Neural crest cell (in vitro differentiated cells): ENCODE measurements at regions not wholly inside any gene's neighbourhood (a gene's known extent, or its start where the extent isn't known, plus 50 kb on each side); places are given as distances from the start of the nearest gene placed in this dataset.

Source experiments
- DNase-seq: peaks from one replicate; pipeline ENCODE4 v3.0.0; 2021; ENCODE audit warnings: low read depth, mixed read lengths, low spot score
- H3K27ac Mint-ChIP-seq: one replicate; pipeline ENCODE4 v1.8.0; 2021; ENCODE audit warnings: mild to moderate bottlenecking, mixed read lengths; ENCODE audit not compliant: unreplicated experiment
- H3K27me3 Mint-ChIP-seq: 2 replicates; pipeline ENCODE4 v1.8.0; 2021; ENCODE audit warnings: low read depth, mild to moderate bottlenecking, mixed read lengths
- H3K36me3 Mint-ChIP-seq: 2 replicates; pipeline ENCODE4 v1.8.0; 2021; ENCODE audit warnings: low read depth, mild to moderate bottlenecking, mixed read lengths
- H3K4me1 Mint-ChIP-seq: 2 replicates; pipeline ENCODE4 v1.8.0; 2021; ENCODE audit warnings: mixed read lengths
- H3K4me3 Mint-ChIP-seq: one replicate; pipeline ENCODE4 v1.8.0; 2021; ENCODE audit warnings: mild to moderate bottlenecking, mixed read lengths
- H3K9me3 Mint-ChIP-seq: 2 replicates; pipeline ENCODE4 v1.8.0; 2021; ENCODE audit warnings: mixed read lengths
- CTCF ChIP-seq: fragments of 200-600 bp; sonication (generic); conservative IDR thresholded peaks from 2 replicates; pipeline ENCODE4 v1.5.0; 2021; ENCODE audit warnings: antibody characterized with exemption, mild to moderate bottlenecking

GRCh38 chr2:82301506-82301905 lies 1997.0 kb upstream of the LRRTM1 start:
- Mint-ChIP-seq H3K4me3 (no peak overlapping the region), H3K27ac (no peak overlapping the region), H3K4me1 (no peaks in the 10 kb centered on the region), H3K36me3 (no peaks in the 10 kb centered on the region), H3K27me3 (no peaks in the 10 kb centered on the region), H3K9me3 (peaks cover 5% of the 10 kb centered on the region)
- no peak for DNase-seq
- no peak for TF ChIP-seq CTCF

- Mint-ChIP-seq H3K27me3 (no peaks in the 10 kb centered on the region), H3K4me3 (no peak overlapping the region), H3K27ac (no peak overlapping the region), H3K36me3 (no peaks in the 10 kb centered on the region), H3K4me1 (no peaks in the 10 kb centered on the region), H3K9me3 (peaks cover 3% of the 10 kb centered on the region)
- DNase-seq: no peak
- no peak for TF ChIP-seq CTCF
Observed at GRCh38 chr2:82289446-82289845, 1984.9 kb upstream of the LRRTM1 start.

- Mint-ChIP-seq H3K9me3 (no peaks in the 10 kb centered on the region), H3K27me3 (no peaks in the 10 kb centered on the region), H3K4me1 (no peaks in the 10 kb centered on the region), H3K4me3 (no peak overlapping the region), H3K27ac (no peak overlapping the region), H3K36me3 (no peaks in the 10 kb centered on the region)
- no peak for TF ChIP-seq CTCF
- DNase-seq: no peak
Observed at GRCh38 chr2:82283075-82283474, 1978.5 kb upstream of the LRRTM1 start.

GRCh38 chr2:82282111-82282882 lies 1977.7 kb upstream of the LRRTM1 start:
- peak overlapping the region; percentile 38 for H3K27ac Mint-ChIP-seq
- peak; percentile 36 for TF ChIP-seq CTCF
- no peaks in the 10 kb centered on the region for H3K27me3 Mint-ChIP-seq
- H3K36me3 Mint-ChIP-seq: no peaks in the 10 kb centered on the region
- H3K4me3 Mint-ChIP-seq: no peak overlapping the region
- H3K4me1 Mint-ChIP-seq: no peaks in the 10 kb centered on the region
- DNase-seq: no peak
- no peaks in the 10 kb centered on the region for H3K9me3 Mint-ChIP-seq

GRCh38 chr2:82279367-82279766 lies 1974.8 kb upstream of the LRRTM1 start:
- Mint-ChIP-seq H3K27me3 (no peaks in the 10 kb centered on the region), H3K4me3 (no peak overlapping the region), H3K27ac (no peak overlapping the region), H3K9me3 (peaks cover 3% of the 10 kb centered on the region), H3K36me3 (no peaks in the 10 kb centered on the region), H3K4me1 (no peaks in the 10 kb centered on the region)
- DNase-seq: no peak
- TF ChIP-seq CTCF: no peak
